ENCODE measurements at regions not wholly inside any gene's neighbourhood (a gene's known extent, or its start where the extent isn't known, plus 50 kb on each side); places are given as distances from the start of the nearest gene placed in this dataset.
A peak's percentile ranks its signal among the peaks of the same experiment; 100 is the strongest.

DNA sequence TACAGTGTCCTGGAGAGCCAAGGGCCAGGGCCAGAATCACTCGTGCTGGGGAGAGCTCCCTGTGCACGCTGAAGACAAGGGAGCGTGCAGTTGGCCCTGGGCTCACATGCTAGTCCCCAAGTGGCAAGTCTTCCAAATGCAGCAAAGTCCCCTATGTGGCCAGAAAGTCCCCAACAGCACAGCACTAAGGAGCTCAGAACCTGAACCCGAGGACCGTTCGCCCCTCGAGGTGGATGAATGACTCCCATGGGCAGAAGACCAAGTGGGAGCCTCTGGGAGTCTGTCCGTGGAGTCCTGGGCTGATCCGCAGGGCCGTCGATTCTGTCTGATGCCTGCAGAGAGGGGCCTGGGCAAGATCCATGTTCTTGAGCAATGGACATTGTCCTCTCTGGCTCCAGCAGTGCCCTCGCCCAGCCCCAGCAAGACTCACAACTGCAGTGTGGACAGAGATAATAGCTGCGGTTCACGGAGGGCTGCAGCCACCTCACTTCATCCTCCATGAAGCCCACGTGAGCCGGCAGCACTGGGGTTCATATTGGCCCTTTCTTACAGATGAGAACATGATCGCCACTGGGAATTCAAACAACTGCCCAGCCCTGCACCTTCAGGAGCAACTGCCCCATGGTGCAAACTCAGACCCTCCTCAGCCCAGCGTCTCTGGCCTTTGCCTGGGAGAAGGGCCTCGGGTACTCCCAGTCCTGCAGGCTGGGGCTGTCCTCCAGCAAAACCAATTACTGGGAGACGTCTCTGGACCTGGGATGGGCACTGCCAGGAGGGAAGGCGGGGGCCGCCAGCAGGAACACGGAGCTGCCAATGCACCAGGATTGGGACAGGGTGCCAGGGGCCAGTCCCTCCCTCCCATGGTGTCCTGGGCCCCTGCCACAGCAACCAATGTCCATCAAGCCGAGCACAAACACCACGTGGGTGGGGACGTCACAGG lies 243.7 kb downstream of the NPHP4 start:
- H3K9me3 ChIP-seq (ENCODE audit: control insufficient read depth, insufficient read depth, low read depth, low read length), result no peaks in the 10 kb centered on the region
- TF ChIP-seq, protein P1, sequence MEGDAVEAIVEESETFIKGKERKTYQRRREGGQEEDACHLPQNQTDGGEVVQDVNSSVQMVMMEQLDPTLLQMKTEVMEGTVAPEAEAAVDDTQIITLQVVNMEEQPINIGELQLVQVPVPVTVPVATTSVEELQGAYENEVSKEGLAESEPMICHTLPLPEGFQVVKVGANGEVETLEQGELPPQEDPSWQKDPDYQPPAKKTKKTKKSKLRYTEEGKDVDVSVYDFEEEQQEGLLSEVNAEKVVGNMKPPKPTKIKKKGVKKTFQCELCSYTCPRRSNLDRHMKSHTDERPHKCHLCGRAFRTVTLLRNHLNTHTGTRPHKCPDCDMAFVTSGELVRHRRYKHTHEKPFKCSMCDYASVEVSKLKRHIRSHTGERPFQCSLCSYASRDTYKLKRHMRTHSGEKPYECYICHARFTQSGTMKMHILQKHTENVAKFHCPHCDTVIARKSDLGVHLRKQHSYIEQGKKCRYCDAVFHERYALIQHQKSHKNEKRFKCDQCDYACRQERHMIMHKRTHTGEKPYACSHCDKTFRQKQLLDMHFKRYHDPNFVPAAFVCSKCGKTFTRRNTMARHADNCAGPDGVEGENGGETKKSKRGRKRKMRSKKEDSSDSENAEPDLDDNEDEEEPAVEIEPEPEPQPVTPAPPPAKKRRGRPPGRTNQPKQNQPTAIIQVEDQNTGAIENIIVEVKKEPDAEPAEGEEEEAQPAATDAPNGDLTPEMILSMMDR (conservative IDR thresholded peaks at IDR 0.05 in 1 of 2, IDR thresholded peaks at IDR 0.05 in 1 of 2; ENCODE audit: low read depth in 1 of 2, low read length in 2 of 2), result no peak
- DNase-seq (ENCODE audit: low read depth in 2 of 2), result no peak

DNA sequence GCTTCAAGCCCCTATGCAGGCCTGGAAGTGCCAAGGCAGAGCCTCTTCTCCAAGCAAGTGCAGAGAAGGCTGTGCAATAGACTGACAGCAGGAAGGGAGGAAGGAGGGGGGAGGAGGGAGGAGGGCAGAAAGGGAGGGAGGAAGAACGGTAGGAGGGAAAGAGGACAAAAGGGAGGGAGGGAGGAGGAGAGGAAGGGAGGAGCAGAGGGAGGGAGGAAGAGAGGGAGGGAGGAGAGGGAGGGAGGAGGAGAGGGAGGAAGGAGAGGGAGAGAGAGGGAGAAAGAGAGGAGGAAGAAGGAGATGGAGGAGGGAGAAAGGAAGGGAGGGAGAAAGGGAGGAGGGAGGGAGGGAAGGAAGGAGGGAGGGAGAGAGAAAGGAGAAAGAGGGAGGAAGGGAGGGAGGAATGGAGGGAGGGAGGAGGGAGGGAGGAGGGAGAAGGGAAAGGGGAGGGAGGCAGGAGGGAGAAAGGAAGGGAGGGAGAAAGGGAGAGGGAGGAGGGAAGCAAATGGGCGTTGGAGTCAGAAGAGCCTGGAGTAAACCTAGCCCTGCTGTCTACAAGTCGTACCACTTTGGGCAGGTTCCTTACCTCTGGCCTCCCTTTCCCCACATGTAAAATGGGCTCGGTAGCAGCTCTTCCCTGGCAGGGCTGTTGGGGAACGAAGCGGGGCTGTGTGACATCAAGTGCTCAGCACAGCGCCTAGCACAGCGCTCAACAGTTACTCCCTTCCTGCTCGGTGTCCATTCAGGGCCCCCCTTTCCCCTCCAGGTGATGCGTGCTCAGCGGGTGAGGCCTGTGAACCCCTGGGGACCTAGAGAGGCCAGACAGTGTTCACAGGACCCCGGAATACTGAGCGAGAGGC lies 244.6 kb downstream of the NPHP4 start:
- Histone ChIP-seq H3K4me1 (ENCODE audit: control insufficient read depth, extremely low read depth, insufficient read depth, low read length) (no peaks in the 10 kb centered on the region), H3K4me2 (ENCODE audit: extremely low read depth, insufficient read depth, low read length) (no peak overlapping the region), H3K9me3 (ENCODE audit: control insufficient read depth, insufficient read depth, low read depth, low read length) (no peaks in the 10 kb centered on the region), H3K27me3 (ENCODE audit: control insufficient read depth, insufficient read depth, low read length) (no peaks in the 10 kb centered on the region), H4K20me1 (ENCODE audit: control insufficient read depth, extremely low read depth, insufficient read depth, low read length) (no peaks in the 10 kb centered on the region), H3K4me3 (replicated peaks in 1 of 4; ENCODE audit: control extremely low read depth in 1 of 4, insufficient read depth in 1 of 4, low read depth in 3 of 4, low read length in 4 of 4) (no peak overlapping the region), H3K27ac (ENCODE audit: insufficient read depth, low read length) (no peak overlapping the region), H3K36me3 (ENCODE audit: control insufficient read depth, insufficient read depth, low read length) (no peaks in the 10 kb centered on the region), H3K79me2 (ENCODE audit: control insufficient read depth, insufficient read depth, low read length) (no peaks in the 10 kb centered on the region), H3K9ac (ENCODE audit: insufficient read depth, low read length) (no peak overlapping the region), H2AFZ (ENCODE audit: low read length) (no peak overlapping the region)
- DNase-seq (ENCODE audit: low read depth in 2 of 2), result peak in 1 of 2 donors; percentile 2
- TF ChIP-seq, protein P1 (conservative IDR thresholded peaks at IDR 0.05 in 1 of 2, IDR thresholded peaks at IDR 0.05 in 1 of 2; ENCODE audit: low read depth in 1 of 2, low read length in 2 of 2), result no peak
- TF ChIP-seq EZH2 (IDR thresholded peaks at IDR 0.05; ENCODE audit: low read length, missing control alignments), result no peak

More for the DNA sequence above, 243.7 kb downstream of the NPHP4 start:
- Histone ChIP-seq H2AFZ (ENCODE audit: low read length) (no peak overlapping the region), H3K9ac (ENCODE audit: insufficient read depth, low read length) (no peak overlapping the region), H3K36me3 (ENCODE audit: control insufficient read depth, insufficient read depth, low read length) (no peaks in the 10 kb centered on the region), H4K20me1 (ENCODE audit: control insufficient read depth, extremely low read depth, insufficient read depth, low read length) (no peaks in the 10 kb centered on the region), H3K79me2 (ENCODE audit: control insufficient read depth, insufficient read depth, low read length) (no peaks in the 10 kb centered on the region), H3K27ac (ENCODE audit: insufficient read depth, low read length) (no peak overlapping the region), H3K4me3 (replicated peaks in 1 of 4; ENCODE audit: control extremely low read depth in 1 of 4, insufficient read depth in 1 of 4, low read depth in 3 of 4, low read length in 4 of 4) (no peak overlapping the region), H3K4me1 (ENCODE audit: control insufficient read depth, extremely low read depth, insufficient read depth, low read length) (no peaks in the 10 kb centered on the region), H3K27me3 (ENCODE audit: control insufficient read depth, insufficient read depth, low read length) (no peaks in the 10 kb centered on the region), H3K4me2 (ENCODE audit: extremely low read depth, insufficient read depth, low read length) (no peak overlapping the region)

Data from fibroblast of lung (primary cell).